DND-41 (cell line): ENCODE measurements at regions not wholly inside any gene's neighbourhood (a gene's known extent, or its start where the extent isn't known, plus 50 kb on each side); places are given as distances from the start of the nearest gene placed in this dataset.

ENCODE experiments used
- EZH2 ChIP-seq: IDR thresholded peaks from 3 replicates; pipeline ENCODE4 v1.6.1; 2012; ENCODE audit warnings: borderline replicate concordance, low read depth, mild to moderate bottlenecking, moderate library complexity, low read length, inconsistent platforms; ENCODE audit not compliant: severe bottlenecking
- TF ChIP-seq, protein P1 (sequence below): IDR thresholded peaks from 2 replicates; pipeline ENCODE4 v1.5.1; 2012; ENCODE audit warnings: borderline replicate concordance, low read length, moderate library complexity, mild to moderate bottlenecking; ENCODE audit not compliant: poor library complexity, severe bottlenecking; ENCODE audit errors: extremely low read depth

- TF ChIP-seq, protein P1, sequence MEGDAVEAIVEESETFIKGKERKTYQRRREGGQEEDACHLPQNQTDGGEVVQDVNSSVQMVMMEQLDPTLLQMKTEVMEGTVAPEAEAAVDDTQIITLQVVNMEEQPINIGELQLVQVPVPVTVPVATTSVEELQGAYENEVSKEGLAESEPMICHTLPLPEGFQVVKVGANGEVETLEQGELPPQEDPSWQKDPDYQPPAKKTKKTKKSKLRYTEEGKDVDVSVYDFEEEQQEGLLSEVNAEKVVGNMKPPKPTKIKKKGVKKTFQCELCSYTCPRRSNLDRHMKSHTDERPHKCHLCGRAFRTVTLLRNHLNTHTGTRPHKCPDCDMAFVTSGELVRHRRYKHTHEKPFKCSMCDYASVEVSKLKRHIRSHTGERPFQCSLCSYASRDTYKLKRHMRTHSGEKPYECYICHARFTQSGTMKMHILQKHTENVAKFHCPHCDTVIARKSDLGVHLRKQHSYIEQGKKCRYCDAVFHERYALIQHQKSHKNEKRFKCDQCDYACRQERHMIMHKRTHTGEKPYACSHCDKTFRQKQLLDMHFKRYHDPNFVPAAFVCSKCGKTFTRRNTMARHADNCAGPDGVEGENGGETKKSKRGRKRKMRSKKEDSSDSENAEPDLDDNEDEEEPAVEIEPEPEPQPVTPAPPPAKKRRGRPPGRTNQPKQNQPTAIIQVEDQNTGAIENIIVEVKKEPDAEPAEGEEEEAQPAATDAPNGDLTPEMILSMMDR = no peak
- TF ChIP-seq EZH2 = no peak
Observed at GRCh38 chr4:89427782-89428181, 120.2 kb upstream of the GPRIN3 start.
